OCI-LY7 (cell line): ENCODE measurements at regions not wholly inside any gene's neighbourhood (a gene's known extent, or its start where the extent isn't known, plus 50 kb on each side); places are given as distances from the start of the nearest gene placed in this dataset.

Source experiments
- BruUV-seq: library from RNA; stranded (reverse); fragments of 400-500 nt; replicated peaks from 2 replicates; lab custom pipeline; 2021; lab: Mats Ljungman, UMichigan
- CTCF ChIA-PET: fragments of 300-600 bp; sonication (Branson Sonifier 250); formaldehyde crosslinking; loops from one replicate; lab custom pipeline; 2022; ENCODE audit warnings: antibody characterized with exemption; ENCODE audit not compliant: unreplicated experiment; lab: Charles Lee
- POLR2A ChIA-PET: fragments of 300-600 bp; sonication (Branson Sonifier 250); formaldehyde crosslinking; loops from one replicate; lab custom pipeline; 2022; ENCODE audit warnings: antibody characterized with exemption; lab: Charles Lee
- DNase-seq: peaks from one replicate; pipeline ENCODE4 v3.0.0-alpha.2; 2015; ENCODE audit warnings: low spot score
- H2AFZ ChIP-seq: fragments of 200-600 bp; sonication (generic), shearing (Covaris generic); 2 replicates; pipeline ENCODE4 v1.6.1; 2014; ENCODE audit warnings: mild to moderate bottlenecking, antibody characterized with exemption, low read length, moderate library complexity
- H3K27ac ChIP-seq: fragments of 200-600 bp; sonication (generic); 2 replicates; pipeline ENCODE4 v1.5.1; 2014; ENCODE audit warnings: mixed run types, low read depth, mild to moderate bottlenecking, moderate library complexity, low read length, inconsistent platforms; ENCODE audit not compliant: poor library complexity, severe bottlenecking
- H3K36me3 ChIP-seq: fragments of 200-600 bp; sonication (generic); 2 replicates; pipeline ENCODE4 v1.6.1; 2014; ENCODE audit warnings: mild to moderate bottlenecking, antibody characterized with exemption, low read length, moderate library complexity, mixed read lengths; ENCODE audit not compliant: insufficient read depth
- H3K4me1 ChIP-seq: fragments of 200-600 bp; sonication (generic); 2 replicates; pipeline ENCODE4 v1.5.1; 2014; ENCODE audit warnings: mild to moderate bottlenecking, low read length; ENCODE audit not compliant: insufficient read depth, poor library complexity, severe bottlenecking
- H3K4me2 ChIP-seq: fragments of 200-600 bp; sonication (generic); 2 replicates; pipeline ENCODE4 v1.6.1; 2014; ENCODE audit warnings: mild to moderate bottlenecking, low read length
- H3K4me3 ChIP-seq: fragments of 200-600 bp; sonication (generic); 2 replicates; pipeline ENCODE4 v1.5.1; 2014; ENCODE audit warnings: mild to moderate bottlenecking, low read depth, low read length; ENCODE audit not compliant: poor library complexity, severe bottlenecking
- H3K79me2 ChIP-seq: fragments of 200-600 bp; sonication (generic); 2 replicates; pipeline ENCODE4 v1.6.1; 2016; ENCODE audit warnings: low read depth, mild to moderate bottlenecking, low read length, moderate library complexity, mixed read lengths; ENCODE audit not compliant: insufficient read depth
- H3K9me2 ChIP-seq: fragments of 200-600 bp; sonication (generic); 2 replicates; pipeline ENCODE4 v1.6.1; 2016; ENCODE audit warnings: mild to moderate bottlenecking, low read length, mixed read lengths; ENCODE audit not compliant: insufficient read depth
- H3K9me3 ChIP-seq: fragments of 200-600 bp; sonication (generic); 2 replicates; pipeline ENCODE4 v1.6.1; 2014; ENCODE audit warnings: mild to moderate bottlenecking, mixed run types, low read length, mixed read lengths
- H4K20me1 ChIP-seq: fragments of 200-600 bp; sonication (generic); 2 replicates; pipeline ENCODE4 v1.6.1; 2014; ENCODE audit warnings: mild to moderate bottlenecking, antibody characterized with exemption, low read length, moderate library complexity, mixed read lengths; ENCODE audit not compliant: insufficient read depth
- CTCF ChIP-seq: fragments of 200-600 bp; sonication (generic); conservative IDR thresholded peaks from 2 replicates; pipeline ENCODE4 v1.5.1; 2014; ENCODE audit warnings: mild to moderate bottlenecking, antibody characterized with exemption, low read length, moderate library complexity, mixed read lengths
- EZH2phosphoT487 ChIP-seq: fragments of 200-600 bp; sonication (generic); IDR thresholded peaks from 2 replicates; pipeline ENCODE4 v1.6.1; 2018; ENCODE audit warnings: low read depth, borderline replicate concordance, mild to moderate bottlenecking, mixed run types, antibody characterized with exemption, low read length, moderate library complexity, mixed read lengths
- intact Hi-C: fragments of 100-400 bp; cut with micrococcal nuclease; formaldehyde crosslinking; loops from one replicate; pipeline ENCODE4 v1.10.0; 2022; ENCODE audit not compliant: unreplicated experiment

GRCh38 chr1:98503771-98504170, 157.8 kb upstream of the SNX7 start:
- ChIA-PET CTCF (no interaction called here), POLR2A (no interaction called here)
- TF ChIP-seq EZH2phosphoT487, result no peak
- TF ChIP-seq CTCF, result no peak

GRCh38 chr1:98502937-98503336, 158.6 kb upstream of the SNX7 start:
- Histone ChIP-seq H3K9me3 (no peaks in the 10 kb centered on the region), H3K79me2 (no peaks in the 10 kb centered on the region), H3K9me2 (no peaks in the 10 kb centered on the region), H3K4me1 (no peaks in the 10 kb centered on the region), H3K27ac (no peak overlapping the region), H3K4me3 (no peak overlapping the region), H3K4me2 (no peak overlapping the region), H3K36me3 (no peaks in the 10 kb centered on the region), H4K20me1 (no peaks in the 10 kb centered on the region), H2AFZ (no peak overlapping the region)
- no TSS peak for BruUV-seq
- DNase-seq, result no peak
- intact Hi-C loops, result no loop called here
- ChIA-PET POLR2A (no interaction called here), CTCF (no interaction called here)
- no peak for TF ChIP-seq EZH2phosphoT487
- no peak for TF ChIP-seq CTCF

More at GRCh38 chr1:98503771-98504170, 157.8 kb upstream of the SNX7 start:
- no peak overlapping the region for H3K4me3 ChIP-seq
- intact Hi-C loops, result no loop called here
- no peaks in the 10 kb centered on the region for H3K79me2 ChIP-seq
- no peaks in the 10 kb centered on the region for H3K9me2 ChIP-seq
- H3K9me3 ChIP-seq, result no peaks in the 10 kb centered on the region
- no peaks in the 10 kb centered on the region for H4K20me1 ChIP-seq
- DNase-seq, result no peak
- BruUV-seq, result no TSS peak
- H3K4me2 ChIP-seq, result no peak overlapping the region
- H2AFZ ChIP-seq, result no peak overlapping the region
- no peaks in the 10 kb centered on the region for H3K4me1 ChIP-seq
- H3K27ac ChIP-seq, result no peak overlapping the region
- no peaks in the 10 kb centered on the region for H3K36me3 ChIP-seq

- CTCF ChIA-PET, result no interaction called here
- intact Hi-C loops, result no loop called here
Observed at GRCh38 chr1:98500324-98500723, 161.2 kb upstream of the SNX7 start.

More at GRCh38 chr1:98500324-98500723, 161.2 kb upstream of the SNX7 start:
- no peaks in the 10 kb centered on the region for H4K20me1 ChIP-seq
- H2AFZ ChIP-seq, result no peak overlapping the region
- no peak for DNase-seq
- H3K79me2 ChIP-seq, result no peaks in the 10 kb centered on the region
- H3K4me2 ChIP-seq, result no peak overlapping the region
- H3K36me3 ChIP-seq, result no peaks in the 10 kb centered on the region
- POLR2A ChIA-PET, result interaction anchor here (0.6 kb wide), 1 partner anchor 12 kb away, joined by 4 read pairs; no protein-coding TSS in a partner anchor
- H3K4me1 ChIP-seq, result no peaks in the 10 kb centered on the region
- no TSS peak for BruUV-seq
- H3K4me3 ChIP-seq, result no peak overlapping the region
- no peaks in the 10 kb centered on the region for H3K9me3 ChIP-seq
- H3K27ac ChIP-seq, result no peak overlapping the region
- no peak for TF ChIP-seq CTCF
- TF ChIP-seq EZH2phosphoT487, result no peak
- H3K9me2 ChIP-seq, result no peaks in the 10 kb centered on the region
